NT2/D1 (cell line): ENCODE measurements at regions not wholly inside any gene's neighbourhood (a gene's known extent, or its start where the extent isn't known, plus 50 kb on each side); places are given as distances from the start of the nearest gene placed in this dataset.

Source experiments
- SUZ12 ChIP-seq: IDR thresholded peaks from 2 replicates; pipeline ENCODE4 v1.6.1; 2011; ENCODE audit not compliant: insufficient read length, insufficient read depth; ENCODE audit errors: extremely low read depth
- YY1 ChIP-seq: IDR thresholded peaks from 2 replicates; pipeline ENCODE4 v1.6.1; 2011; ENCODE audit not compliant: insufficient read length, insufficient read depth

- TF ChIP-seq YY1 (no peak), SUZ12 (no peak)
Measured at GRCh38 chr10:80871083-80871482, 333.4 kb downstream of the SH2D4B start.
